ENCODE measurements at regions not wholly inside any gene's neighbourhood (a gene's known extent, or its start where the extent isn't known, plus 50 kb on each side); places are given as distances from the start of the nearest gene placed in this dataset.
A peak's percentile ranks its signal among the peaks of the same experiment; 100 is the strongest.

- Histone ChIP-seq H3K27ac (no peak overlapping the region), H3K36me3 (no peaks in the 10 kb centered on the region), H3K4me3 (no peak overlapping the region), H3K4me1 (peaks cover 0 to 17% (median 0%) of the 10 kb centered on the region in 4 donors), H3K27me3 (no peaks in the 10 kb centered on the region), H3K9me3 (no peaks in the 10 kb centered on the region)
- no peak for DNase-seq
- TF ChIP-seq POLR2A (IDR thresholded peaks at IDR 0.05) (no peak), CTCF (IDR thresholded peaks at IDR 0.05) (no peak)
Observed at GRCh38 chr11:10390375-10390774, 64.7 kb upstream of the AMPD3 start.

GRCh38 chr11:10392095-10393079 lies 62.7 kb upstream of the AMPD3 start:
- TF ChIP-seq POLR2A (IDR thresholded peaks at IDR 0.05) = no peak
- TF ChIP-seq CTCF (IDR thresholded peaks at IDR 0.05) = no peak
- Histone ChIP-seq H3K4me1 (peaks cover 0 to 18% (median 0%) of the 10 kb centered on the region in 4 donors), H3K9me3 (no peaks in the 10 kb centered on the region), H3K36me3 (no peaks in the 10 kb centered on the region), H3K27me3 (no peaks in the 10 kb centered on the region), H3K4me3 (no peak overlapping the region), H3K27ac (no peak overlapping the region)
- peak in 1 of 3 donors; percentile 8 for DNase-seq

GRCh38 chr11:10394229-10395101 lies 60.6 kb upstream of the AMPD3 start:
- no peak overlapping the region for H3K4me3 ChIP-seq
- no peak for TF ChIP-seq CTCF (IDR thresholded peaks at IDR 0.05)

GRCh38 chr11:10395166-10395897 lies 59.7 kb upstream of the AMPD3 start:
- H3K36me3 ChIP-seq = no peaks in the 10 kb centered on the region
- peak in 1 of 3 donors; percentile 15 for DNase-seq
- no peak overlapping the region for H3K27ac ChIP-seq

More at GRCh38 chr11:10394229-10395101, 60.6 kb upstream of the AMPD3 start:
- Histone ChIP-seq H3K9me3 (no peaks in the 10 kb centered on the region), H3K36me3 (no peaks in the 10 kb centered on the region), H3K27ac (no peak overlapping the region), H3K4me1 (peaks cover 0 to 8% (median 0%) of the 10 kb centered on the region in 4 donors), H3K27me3 (no peaks in the 10 kb centered on the region)
- DNase-seq = peak in 1 of 3 donors; percentile 45

More at GRCh38 chr11:10395166-10395897, 59.7 kb upstream of the AMPD3 start:
- H3K27me3 ChIP-seq = no peaks in the 10 kb centered on the region
- no peaks in the 10 kb centered on the region for H3K9me3 ChIP-seq
- TF ChIP-seq POLR2A (IDR thresholded peaks at IDR 0.05) = no peak
- no peak for TF ChIP-seq CTCF (IDR thresholded peaks at IDR 0.05)
- peaks cover 0 to 8% (median 0%) of the 10 kb centered on the region in 4 donors for H3K4me1 ChIP-seq
- no peak overlapping the region for H3K4me3 ChIP-seq
